ENCODE measurements at regions not wholly inside any gene's neighbourhood (a gene's known extent, or its start where the extent isn't known, plus 50 kb on each side); places are given as distances from the start of the nearest gene placed in this dataset.

- no peak for DNase-seq
Observed at GRCh38 chr12:19836056-19836455, 396.8 kb downstream of the AEBP2 start.

- DNase-seq = no peak
Observed at GRCh38 chr12:19836456-19836855, 397.2 kb downstream of the AEBP2 start.

DNA sequence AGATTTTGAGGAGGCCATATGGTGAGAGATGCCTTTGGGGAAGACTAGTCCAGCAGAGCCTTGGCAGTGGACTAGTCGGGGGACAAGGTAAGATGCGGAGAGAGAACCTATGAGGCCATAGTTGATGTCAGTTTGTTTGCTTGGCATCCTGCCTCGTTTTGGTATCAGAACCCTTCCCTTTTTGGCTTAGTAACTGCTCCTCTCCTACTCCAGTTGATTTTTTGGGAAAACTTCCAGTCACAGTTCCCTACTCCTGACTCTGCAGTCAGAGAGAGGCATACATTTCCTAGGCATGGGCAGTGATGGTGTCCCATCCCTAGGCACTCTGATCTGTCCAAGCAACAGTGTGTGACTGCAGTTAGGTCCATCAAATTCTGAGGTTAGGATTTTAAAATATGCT, 398.3 kb downstream of the AEBP2 start:
- no peak for DNase-seq

DNA sequence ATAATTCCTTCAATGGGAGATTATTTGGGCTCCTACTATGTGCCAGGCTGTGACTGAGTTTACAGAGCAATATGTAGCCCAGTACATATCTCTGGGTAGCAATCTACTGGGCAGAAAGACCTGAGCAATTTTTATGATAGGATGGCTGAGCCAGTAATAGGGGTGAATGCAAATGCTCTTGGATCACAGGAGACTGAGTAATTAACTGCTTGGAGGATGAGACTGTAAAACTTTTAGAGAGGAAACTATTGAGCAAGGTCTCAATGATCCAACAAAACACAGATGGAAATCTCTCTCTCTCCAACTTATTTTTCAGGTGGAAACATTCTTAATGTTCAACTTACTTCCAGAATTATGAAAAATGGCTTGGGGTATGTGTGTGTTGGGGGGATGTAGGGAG, 402.2 kb downstream of the AEBP2 start:
- DNase-seq = no peak

- no peak for DNase-seq
Observed at GRCh38 chr12:19842116-19842515, 402.8 kb downstream of the AEBP2 start.

DNA sequence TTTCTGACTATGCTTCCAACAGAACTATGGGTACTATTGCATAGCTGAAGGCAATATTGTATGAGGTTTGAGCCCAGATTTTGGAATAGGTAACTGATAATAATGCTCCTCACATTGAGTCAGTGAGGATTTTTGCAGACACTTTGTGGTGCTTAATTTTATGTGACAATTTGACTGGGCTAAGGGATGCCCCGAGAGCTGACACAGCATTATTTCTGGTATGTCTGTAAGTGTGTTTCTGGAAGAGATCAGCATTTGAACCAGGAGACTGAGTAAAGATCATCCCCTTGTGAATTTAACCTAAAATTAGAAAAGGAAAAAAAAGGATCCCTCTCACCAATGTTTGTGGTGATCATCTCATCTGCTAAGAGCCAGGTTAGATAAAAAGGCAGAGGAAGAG, 404.9 kb downstream of the AEBP2 start:
- no peak for DNase-seq

- no peak for DNase-seq
Observed at GRCh38 chr12:19846574-19846973, 407.3 kb downstream of the AEBP2 start.

DNA sequence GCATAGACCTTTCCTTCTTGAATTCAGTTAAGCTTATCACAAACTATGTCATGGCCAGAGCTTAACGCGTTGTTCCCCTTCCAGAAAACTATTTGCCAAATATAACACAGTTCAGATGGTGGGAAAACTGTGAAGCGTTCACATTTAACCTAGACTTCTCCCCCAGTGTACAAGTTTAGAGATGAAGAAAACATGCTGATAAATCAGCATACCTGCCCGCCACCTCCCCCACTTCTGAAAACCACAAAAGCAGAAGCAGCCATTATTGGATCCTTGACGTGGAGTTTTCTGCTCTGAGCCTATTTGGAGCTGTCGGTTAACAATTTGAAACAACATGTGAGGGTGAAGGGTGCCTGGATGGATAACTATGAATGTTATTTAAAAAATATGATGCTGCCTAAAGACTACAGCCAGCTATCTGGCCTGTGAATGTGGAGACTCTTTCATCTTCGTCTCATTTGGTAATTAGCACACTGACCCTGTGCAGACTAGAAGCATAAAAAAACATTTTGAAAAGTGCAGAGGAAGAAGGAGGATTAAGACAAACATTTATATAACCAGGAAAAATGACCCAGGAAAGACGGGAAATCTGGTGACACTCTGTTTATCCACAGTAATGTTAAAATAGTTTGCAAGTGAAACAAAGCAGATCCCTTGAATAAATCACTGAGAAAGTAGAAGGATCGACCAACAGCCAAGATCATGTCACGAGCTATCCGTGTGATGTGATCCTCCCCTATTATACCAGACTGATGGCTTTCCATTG, 408.2 kb downstream of the AEBP2 start:
- no peak for DNase-seq

GRCh38 chr12:19848421-19848820, 409.1 kb downstream of the AEBP2 start:
- DNase-seq = no peak

- no peak for DNase-seq
Observed at GRCh38 chr12:19849208-19849607, 409.9 kb downstream of the AEBP2 start.

GRCh38 chr12:19850346-19851065, 411.2 kb downstream of the AEBP2 start:
- DNase-seq = no peak

DNA sequence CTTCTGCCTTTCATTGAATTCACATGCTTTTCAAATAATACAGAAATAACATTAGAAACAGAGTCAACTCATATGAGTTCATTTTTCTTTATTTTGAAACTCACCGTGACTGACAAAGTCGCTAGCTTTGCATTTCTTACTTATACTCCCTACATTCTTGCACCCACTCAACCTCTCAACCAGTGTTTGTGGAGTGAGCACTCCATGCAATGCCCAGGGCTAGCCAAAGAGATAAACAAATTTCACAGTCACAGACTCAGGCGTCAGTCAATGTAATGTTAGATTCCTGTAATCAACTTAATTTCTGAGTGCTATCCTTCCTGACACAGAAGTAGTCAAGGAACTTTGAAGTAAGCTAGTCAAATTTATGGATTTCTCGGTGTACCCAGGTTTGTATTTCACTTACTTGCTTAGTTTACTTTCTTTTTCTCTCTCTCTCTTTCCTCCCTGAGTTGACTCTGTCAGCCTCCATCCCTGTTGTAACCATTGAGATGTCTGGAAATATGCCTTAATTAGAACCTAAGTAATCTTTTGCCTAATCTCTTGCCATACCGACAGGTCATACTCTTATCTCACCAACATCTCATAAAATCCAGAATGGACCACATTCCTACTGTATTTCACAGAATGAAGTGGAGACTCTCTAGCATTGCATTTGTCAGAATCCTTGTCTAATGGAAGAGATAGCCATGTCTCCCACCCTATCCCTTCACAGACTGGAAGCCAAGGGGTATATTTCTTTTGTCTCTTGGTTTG, 413.0 kb downstream of the AEBP2 start:
- DNase-seq = no peak

DNA sequence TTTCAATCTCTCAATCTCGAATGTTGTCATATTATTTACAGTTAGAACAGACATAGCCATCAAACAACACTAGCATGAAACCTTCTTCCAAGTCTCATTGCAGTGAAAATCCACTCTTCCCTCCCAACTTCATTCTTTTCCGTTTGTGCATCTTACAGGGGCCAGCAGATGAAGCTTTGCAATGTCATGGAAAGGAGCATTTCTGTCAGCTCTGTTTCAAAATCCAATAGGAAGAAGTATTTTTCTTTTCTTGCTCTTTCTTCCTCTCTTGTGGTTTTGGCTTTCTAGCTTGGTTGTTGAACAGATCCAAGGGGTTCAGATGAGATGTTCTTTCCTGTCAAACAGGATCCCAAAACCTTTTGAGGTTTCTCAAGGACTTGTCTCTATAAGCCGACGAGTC, 416.6 kb downstream of the AEBP2 start:
- DNase-seq = no peak

DNA sequence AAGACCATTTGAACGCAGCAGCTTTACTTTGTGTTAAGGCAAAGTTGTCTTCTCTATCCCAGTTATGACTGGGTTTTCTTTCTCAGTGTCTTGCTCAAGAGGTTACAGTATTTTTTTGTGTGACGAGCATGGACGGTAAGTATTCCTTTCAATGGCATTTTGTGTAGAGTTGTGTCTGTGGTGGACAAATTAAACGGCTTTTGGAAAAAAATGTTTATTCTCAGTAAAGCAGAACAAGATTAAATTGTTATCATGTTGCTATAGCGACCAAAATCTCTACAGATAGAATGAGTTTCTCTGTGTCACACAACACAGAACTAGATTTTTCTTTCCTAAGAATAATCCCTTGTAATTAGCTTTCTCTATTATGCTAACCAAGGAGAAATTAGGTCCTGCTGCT, 417.1 kb downstream of the AEBP2 start:
- DNase-seq = no peak

DNA sequence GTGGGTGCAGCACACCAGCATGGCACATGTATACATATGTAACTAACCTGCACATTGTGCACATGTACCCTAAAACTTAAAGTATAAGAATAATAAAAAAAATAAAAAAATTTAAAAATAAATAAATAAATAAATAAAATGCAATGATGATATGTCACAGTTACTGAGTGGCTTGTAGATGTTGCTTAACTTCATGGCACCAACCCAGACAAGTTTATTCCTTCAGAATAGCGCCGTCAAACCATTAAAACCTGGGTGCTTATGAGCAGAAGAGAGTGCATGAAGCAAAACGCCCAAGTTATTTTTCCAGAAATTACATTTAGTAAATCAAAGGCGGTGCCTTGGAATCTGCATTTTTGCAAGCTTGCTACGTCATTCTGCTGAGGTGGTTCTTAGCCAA, 417.9 kb downstream of the AEBP2 start:
- no peak for DNase-seq

GRCh38 chr12:19867151-19867550, 427.9 kb downstream of the AEBP2 start:
- no peak for DNase-seq

- DNase-seq = no peak
Observed at GRCh38 chr12:19867970-19868369, 428.7 kb downstream of the AEBP2 start.

DNA sequence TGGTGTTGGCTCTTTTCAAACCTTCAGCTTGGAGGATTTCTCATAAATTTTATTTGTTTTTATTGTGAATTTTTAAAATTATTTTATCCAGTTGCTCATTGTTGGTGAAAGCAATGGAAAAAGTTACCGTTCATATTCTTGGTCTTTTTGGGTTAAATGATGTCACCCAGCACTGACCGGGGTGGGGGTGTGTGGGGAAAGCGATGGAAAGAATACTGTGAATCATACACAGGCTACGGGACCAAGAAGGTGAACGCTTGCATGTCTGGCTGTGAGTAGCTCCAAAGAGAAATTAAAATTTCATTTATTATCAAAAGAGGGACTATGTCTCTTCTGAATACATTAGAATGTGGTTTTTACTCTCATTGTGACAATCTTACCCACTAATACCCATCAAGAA, 430.1 kb downstream of the AEBP2 start:
- no peak for DNase-seq

DNA sequence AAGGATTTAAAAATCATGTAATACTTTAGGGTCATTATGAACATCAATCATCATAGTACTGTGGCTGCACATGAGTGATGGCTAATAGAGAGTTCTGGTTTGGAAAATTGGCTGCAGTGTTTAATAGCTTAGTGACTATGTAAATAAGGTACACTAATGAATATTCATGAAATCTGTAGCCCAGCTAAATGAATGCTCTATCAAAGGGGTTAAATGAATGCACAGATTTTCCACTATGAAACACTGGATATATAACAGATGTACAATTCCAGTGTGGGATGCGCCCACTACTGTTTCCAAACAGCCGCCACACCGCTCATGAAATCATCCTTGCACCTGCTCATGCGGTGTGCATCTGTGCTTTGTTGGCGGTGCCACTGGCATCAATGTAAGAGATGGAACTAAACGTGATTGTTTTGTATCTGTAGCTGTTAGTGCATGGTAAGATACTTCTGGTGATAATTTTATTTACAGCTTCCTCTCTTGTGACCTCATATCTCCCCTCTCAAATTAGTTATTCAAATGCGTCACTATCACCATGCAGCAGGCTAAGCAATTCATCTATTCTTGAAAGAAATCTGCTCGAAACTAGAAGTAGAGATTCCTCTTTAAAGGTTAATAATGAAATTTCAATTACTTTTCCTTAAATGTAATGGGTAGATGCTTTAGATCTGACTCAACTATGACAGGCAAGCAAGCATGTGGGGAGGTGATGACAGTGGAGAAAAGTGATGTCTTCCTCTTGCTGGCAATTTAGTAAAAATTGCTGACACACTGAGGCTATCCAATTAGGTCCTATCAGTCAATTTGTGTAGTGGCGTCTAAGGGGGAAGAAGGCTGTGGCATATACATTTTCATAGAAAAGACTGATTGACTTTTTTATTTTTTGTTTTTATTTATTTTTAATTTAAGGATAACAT, 433.6 kb downstream of the AEBP2 start:
- DNase-seq = no peak

DNA sequence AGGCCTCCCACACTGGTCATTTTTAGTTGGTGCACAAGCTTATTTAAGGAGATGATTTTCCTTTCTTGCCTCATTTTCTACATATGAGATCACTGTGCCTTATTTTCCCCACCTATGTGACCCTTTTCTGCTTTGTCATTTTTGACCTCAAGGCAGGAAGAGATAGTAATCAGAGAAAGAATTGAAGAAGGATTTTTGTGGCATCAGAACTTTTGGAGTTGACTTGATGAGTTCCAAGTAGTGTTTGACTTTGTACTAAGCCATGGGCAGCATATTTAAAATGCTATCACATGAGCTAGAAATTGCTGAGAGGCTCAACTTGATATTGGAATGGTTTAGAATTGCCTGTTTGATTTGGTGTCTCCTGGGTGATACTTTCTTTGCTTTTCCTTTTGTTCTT, 440.8 kb downstream of the AEBP2 start:
- DNase-seq = no peak

- DNase-seq = no peak
Observed at GRCh38 chr12:19880721-19881120, 441.4 kb downstream of the AEBP2 start.

DNA sequence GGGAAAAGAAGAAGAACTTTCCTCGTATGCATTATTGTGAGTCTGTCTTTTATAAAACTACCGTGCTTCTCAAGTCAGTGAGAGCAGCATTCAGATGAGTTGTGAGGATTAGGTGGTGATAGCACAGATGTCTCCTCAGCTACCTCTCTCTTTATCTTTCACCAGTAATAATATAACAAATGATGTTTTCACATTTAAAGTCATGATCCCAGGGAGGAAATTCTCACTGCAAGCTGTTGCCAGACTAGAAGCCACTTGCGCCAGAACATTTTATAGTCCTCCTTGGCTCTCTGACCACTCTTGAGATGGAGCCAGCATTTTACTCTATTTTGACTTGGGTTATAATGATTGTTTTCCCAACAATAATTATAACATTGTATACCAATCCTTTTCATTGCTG, 443.1 kb downstream of the AEBP2 start:
- DNase-seq = no peak

DNA sequence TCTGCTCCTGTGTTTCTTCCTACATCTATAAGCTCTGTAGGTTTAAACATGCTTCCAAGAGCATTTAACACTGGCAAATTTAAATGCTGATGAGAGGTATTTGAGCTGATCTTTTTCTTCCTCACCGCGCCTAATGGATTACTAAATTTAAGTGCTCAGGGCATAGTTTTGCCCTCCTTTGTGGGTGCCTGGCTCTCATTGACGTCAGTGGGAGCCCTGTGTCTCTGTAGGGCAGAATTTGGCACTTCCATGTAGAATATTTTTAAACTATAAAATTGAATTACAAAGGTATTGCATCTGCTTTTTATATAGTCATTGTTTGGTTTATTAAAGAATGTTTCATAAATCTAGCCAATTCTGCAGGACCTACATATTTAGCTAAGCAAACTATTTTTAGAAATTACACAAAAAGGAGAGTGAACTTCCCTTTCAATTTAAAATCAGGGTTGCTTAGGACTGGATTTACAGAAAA, 444.8 kb downstream of the AEBP2 start:
- DNase-seq = no peak

Measured in DMS153 (cell line).